ENCODE measurements at regions not wholly inside any gene's neighbourhood (a gene's known extent, or its start where the extent isn't known, plus 50 kb on each side); places are given as distances from the start of the nearest gene placed in this dataset.
"Not testable (repeated sequence)": the region's sequence is repeated elsewhere in the genome, so short reads cannot be mapped to it uniquely, and the experiment has no call there.

GRCh38 chr6:88454658-88455057, 288.5 kb upstream of the CNR1 start:
- no peak for DNase-seq

GRCh38 chr6:88449770-88450169, 283.6 kb upstream of the CNR1 start:
- no peak for DNase-seq

DNA sequence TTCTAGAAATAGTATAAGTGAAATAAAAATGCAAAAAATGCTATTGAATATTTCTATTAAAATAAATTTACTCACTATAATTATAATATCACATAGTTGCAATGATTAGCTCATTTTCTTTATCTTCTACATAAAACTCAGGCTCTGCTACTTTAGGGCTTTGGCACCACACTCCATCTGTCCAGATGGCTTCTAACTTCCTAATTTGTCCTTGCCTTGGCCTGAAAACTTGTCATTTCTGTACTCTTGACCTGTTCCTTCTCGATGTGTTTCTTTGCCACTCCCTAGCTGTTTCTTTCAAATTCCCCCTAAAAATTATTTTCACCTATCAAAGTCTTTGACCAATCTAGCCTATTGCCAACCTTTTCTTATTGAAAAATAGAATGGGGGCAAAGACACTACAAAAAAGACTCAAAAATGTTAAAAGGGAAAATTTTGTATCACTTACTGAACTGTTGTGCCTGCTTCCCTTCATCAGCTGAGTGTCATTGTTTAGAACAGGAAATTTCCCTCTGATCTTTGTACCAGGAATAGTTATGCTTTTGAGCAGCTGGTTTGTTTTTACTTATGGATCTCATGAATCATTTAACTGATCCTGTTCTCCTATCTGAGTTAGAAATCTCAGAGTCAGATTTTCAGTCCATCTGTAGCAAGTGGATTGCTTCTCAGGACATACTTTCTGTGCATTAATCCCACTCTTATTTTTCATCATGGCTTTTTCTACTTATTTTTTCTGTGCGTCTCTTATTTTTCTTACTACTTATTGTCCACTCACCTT, 279.2 kb upstream of the CNR1 start:
- DNase-seq, result no peak

DNA sequence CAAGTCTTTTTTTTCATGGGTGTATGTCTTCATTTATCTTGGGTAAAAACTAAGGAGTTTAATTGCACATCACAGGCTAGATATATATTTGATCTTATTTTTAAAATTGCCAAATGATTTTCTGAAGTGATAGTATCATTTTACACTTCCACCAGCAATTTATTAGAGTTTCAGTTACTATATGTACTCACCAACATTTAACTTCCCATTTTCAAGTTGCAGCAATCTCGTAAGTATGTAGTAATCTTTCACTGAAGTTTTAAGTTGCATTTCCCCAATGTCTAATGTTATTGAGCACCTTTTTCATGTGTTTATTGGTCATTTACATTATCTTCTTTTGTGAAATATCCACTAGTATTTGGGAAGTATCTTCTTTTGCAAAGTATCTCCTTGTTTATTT, 277.4 kb upstream of the CNR1 start:
- no peak for DNase-seq

GRCh38 chr6:88442737-88443136, 276.6 kb upstream of the CNR1 start:
- DNase-seq, result no peak

- no peak for DNase-seq
Observed at GRCh38 chr6:88441346-88441745, 275.2 kb upstream of the CNR1 start.

- DNase-seq, result no peak
Observed at GRCh38 chr6:88428068-88428467, 261.9 kb upstream of the CNR1 start.

DNA sequence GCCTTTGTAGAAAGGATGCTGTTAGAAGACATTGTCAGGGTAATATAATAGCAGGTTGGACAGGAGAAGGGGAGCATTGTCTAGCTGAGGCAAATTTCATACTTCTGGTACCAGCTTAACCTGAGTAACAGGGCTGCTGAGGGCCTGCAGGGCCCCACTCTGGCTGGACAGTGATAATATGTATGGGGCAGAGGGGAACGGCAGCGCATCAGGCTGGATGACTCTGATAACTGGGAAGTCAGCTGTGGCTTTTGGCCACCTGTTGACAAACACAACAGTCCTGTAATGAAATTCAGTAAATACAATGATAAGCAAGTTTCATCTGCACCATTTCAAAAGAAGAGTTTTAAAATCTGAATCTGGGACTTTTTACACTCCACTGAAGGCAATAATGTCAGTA, 259.9 kb upstream of the CNR1 start:
- DNase-seq, result no peak

- no peak for DNase-seq
Observed at GRCh38 chr6:88422831-88423230, 256.7 kb upstream of the CNR1 start.

GRCh38 chr6:88420967-88421488, 254.9 kb upstream of the CNR1 start:
- not testable (repeated sequence) for DNase-seq

DNA sequence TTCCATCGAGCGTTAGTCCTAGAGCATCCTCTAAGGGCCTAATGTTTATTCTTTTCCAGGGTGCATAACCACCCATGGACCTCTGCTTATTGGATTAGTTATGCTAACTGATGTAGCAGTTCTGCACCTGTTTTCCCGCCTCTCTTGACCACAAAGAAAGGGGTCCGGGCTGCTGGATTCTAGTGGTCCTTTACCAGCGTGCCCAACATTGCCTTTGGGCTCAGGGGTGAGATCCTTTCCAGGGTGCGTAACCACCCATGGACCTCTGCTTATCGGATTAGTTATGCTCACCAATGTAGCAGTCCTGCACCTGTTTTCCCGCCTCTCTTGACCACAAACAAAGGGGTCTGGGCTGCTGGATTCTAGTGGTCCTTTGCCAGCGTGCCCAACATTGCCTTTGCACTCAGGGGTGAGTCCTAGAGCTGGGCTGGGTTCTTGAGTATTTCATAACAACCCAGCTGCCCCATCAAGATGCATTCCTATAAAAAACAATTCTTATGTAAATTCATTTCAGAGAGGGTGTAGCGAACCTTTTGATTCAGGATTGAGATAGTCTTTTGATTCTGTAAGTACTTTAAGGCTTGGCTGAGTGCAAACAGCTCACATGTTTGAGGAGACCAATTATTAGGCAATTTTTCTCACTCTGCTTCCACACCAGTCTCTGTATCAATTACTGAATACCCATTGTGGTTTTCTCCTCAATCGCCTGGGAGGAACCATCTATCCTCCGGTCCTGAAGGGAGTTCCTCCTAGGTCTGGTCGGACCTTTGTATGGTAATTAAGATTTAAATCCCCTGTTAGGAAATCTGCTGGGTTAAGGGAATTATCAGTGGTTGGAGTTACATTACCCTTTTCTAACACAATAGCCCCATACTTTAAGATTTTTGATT, 253.0 kb upstream of the CNR1 start:
- not testable (repeated sequence) for DNase-seq

GRCh38 chr6:88417361-88417760, 251.2 kb upstream of the CNR1 start:
- not testable (repeated sequence) for DNase-seq

DNA sequence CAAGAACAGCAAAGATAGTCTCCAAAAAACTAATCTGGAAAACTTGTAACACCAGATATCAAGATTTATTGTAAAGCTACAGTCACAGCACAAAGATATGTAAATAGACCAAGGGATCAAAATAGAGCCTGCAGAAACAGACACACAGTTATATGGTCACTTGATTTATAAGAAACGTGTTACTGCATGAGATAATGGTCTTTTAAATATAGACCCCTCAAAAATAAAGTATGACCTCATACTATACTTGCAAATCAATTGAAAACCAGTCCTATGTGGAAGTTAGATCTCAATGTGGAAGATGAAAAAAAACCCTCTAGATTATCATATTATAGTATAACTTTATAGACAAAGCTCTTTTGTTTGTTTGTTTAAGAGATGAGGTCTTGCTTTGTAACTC, 247.3 kb upstream of the CNR1 start:
- no peak for DNase-seq

GRCh38 chr6:88408355-88408754, 242.2 kb upstream of the CNR1 start:
- DNase-seq, result not testable (repeated sequence)

DNA sequence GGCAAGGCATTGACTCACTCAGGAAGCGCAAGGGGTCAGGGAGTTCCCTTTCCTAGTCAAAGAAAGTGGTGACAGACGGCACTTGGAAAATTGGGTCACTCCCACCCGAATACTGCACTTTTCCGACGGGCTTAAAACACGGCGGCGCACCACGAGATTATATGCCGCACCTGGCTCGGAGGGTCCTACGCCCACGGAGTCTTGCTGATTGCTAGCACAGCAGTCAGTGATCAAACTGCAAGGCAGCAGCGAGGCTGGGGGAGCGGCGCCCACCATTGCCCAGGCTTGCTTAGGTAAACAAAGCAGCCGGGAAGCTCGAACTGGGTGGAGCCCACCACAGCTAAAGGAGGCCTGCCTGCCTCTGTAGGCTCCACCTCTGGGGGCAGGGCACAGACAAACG, 240.5 kb upstream of the CNR1 start:
- not testable (repeated sequence) for DNase-seq

- DNase-seq, result no peak
Observed at GRCh38 chr6:88403486-88403885, 237.3 kb upstream of the CNR1 start.

- no peak for DNase-seq
Observed at GRCh38 chr6:88402909-88403308, 236.8 kb upstream of the CNR1 start.

DNA sequence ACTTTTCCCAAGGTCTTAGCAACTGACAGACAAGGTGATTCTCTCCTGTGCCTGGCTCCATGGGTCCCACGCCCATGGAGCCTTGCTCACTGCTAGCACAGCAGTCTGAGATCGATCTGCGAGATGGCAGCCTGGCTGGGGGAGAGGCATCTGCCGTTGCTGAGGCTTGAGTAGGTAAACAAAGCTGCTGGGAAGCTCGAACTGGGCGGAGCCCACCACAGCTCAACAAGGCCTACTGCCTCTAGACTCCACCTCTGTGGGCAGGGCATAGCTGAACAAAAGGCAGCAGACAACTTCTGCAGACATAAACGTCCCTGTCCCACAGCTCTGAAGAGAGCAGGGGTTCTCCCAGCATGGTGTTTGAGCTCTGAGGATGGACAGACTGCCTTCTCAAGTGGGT, 224.9 kb upstream of the CNR1 start:
- DNase-seq, result not testable (repeated sequence)

DNA sequence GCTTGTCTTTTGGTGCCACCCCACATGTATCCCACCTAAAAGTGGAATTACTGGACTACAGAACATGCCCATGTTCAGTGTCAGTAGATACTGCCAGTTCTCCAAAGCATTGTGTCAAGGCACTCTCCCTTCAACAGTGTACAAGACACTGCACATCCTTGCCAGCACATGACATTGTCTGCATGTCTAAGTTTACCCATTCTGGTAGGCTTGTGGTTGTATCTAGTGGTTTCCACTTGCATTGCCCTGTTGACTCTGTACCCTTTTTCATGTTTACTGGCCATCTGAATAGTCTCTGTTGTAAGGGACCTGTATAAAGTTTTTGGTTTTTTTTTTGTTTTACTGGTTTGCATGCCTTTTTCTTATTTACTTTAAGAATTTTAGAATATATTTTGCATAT, 222.4 kb upstream of the CNR1 start:
- no peak for DNase-seq

GRCh38 chr6:88386167-88386566, 220.0 kb upstream of the CNR1 start:
- no peak for DNase-seq

GRCh38 chr6:88383183-88383582, 217.0 kb upstream of the CNR1 start:
- no peak for DNase-seq

- no peak for DNase-seq
Observed at GRCh38 chr6:88381289-88381642, 215.1 kb upstream of the CNR1 start.

GRCh38 chr6:88380618-88381288, 214.6 kb upstream of the CNR1 start:
- no peak for DNase-seq
